GM23338 (cell line): ENCODE measurements at regions not wholly inside any gene's neighbourhood (a gene's known extent, or its start where the extent isn't known, plus 50 kb on each side); places are given as distances from the start of the nearest gene placed in this dataset.

Experiments used
- ATAC-seq: fragments of 200-7000 bp; cut with Tn5 transposase; 3 replicates; pipeline ENCODE4 v1.9.1; 2020
- DNase-seq: peaks from one replicate; pipeline ENCODE4 v3.0.0-alpha.2; 2015; ENCODE audit warnings: low spot score
- H2AFZ ChIP-seq: fragments of 200-600 bp; sonication (generic); 2 replicates; pipeline ENCODE4 v1.8.0; 2016; ENCODE audit warnings: antibody characterized with exemption, mild to moderate bottlenecking, moderate library complexity
- H3F3A ChIP-seq: fragments of 200-600 bp; sonication (generic); replicated peaks from 2 replicates; pipeline ENCODE4 v1.8.0; 2017; ENCODE audit warnings: antibody characterized with exemption, mixed run types, low read depth
- H3K27ac ChIP-seq: fragments of 200-600 bp; sonication (generic); 2 replicates; pipeline ENCODE4 v1.6.1; 2016; ENCODE audit warnings: low read depth
- H3K27me3 ChIP-seq: fragments of 200-600 bp; sonication (generic); 2 replicates; pipeline ENCODE4 v1.8.0; 2016; ENCODE audit warnings: mild to moderate bottlenecking, mixed run types, moderate library complexity; ENCODE audit not compliant: insufficient read depth
- H3K36me3 ChIP-seq: fragments of 200-600 bp; sonication (generic); 2 replicates; pipeline ENCODE4 v1.8.0; 2016; ENCODE audit warnings: mild to moderate bottlenecking; ENCODE audit not compliant: insufficient read depth
- H3K4me1 ChIP-seq: fragments of 200-600 bp; sonication (generic); 2 replicates; pipeline ENCODE4 v1.8.0; 2016; ENCODE audit warnings: mild to moderate bottlenecking, moderate library complexity; ENCODE audit not compliant: insufficient read depth
- H3K4me2 ChIP-seq: fragments of 200-600 bp; sonication (generic); 2 replicates; pipeline ENCODE4 v1.7.1; 2017; ENCODE audit warnings: mixed run types
- H3K4me3 ChIP-seq: fragments of 200-600 bp; sonication (generic); 2 replicates; pipeline ENCODE4 v1.6.1; 2016; ENCODE audit warnings: mixed run types
- H3K79me2 ChIP-seq: fragments of 200-600 bp; sonication (generic); replicated peaks from 2 replicates; pipeline ENCODE4 v1.8.0; 2017; ENCODE audit warnings: mild to moderate bottlenecking; ENCODE audit not compliant: insufficient read depth
- H3K9me2 ChIP-seq: fragments of 200-600 bp; sonication (generic); 2 replicates; pipeline ENCODE4 v1.8.0; 2017; ENCODE audit not compliant: insufficient read depth
- H4K20me1 ChIP-seq: fragments of 200-600 bp; sonication (generic); replicated peaks from 2 replicates; pipeline ENCODE4 v1.8.0; 2017; ENCODE audit warnings: mild to moderate bottlenecking; ENCODE audit not compliant: insufficient read depth
- H3K27ac Mint-ChIP-seq: 2 replicates; pipeline ENCODE4 v1.8.0; 2020; ENCODE audit warnings: inconsistent platforms, mild to moderate bottlenecking, moderate library complexity, mixed read lengths
- H3K27me3 Mint-ChIP-seq: 3 replicates; pipeline ENCODE4 v1.8.0; 2022; ENCODE audit warnings: low read depth, mild to moderate bottlenecking, moderate library complexity, mixed read lengths, inconsistent platforms; ENCODE audit not compliant: insufficient read depth, poor library complexity
- H3K36me3 Mint-ChIP-seq: 3 replicates; pipeline ENCODE4 v1.8.0; 2021; ENCODE audit warnings: low read depth, mild to moderate bottlenecking, inconsistent platforms, moderate library complexity, mixed read lengths
- H3K4me1 Mint-ChIP-seq: 3 replicates; pipeline ENCODE4 v1.8.0; 2020; ENCODE audit warnings: mild to moderate bottlenecking, inconsistent platforms, mixed read lengths
- H3K4me3 Mint-ChIP-seq: 3 replicates; pipeline ENCODE4 v1.8.0; 2021; ENCODE audit warnings: moderate library complexity, mild to moderate bottlenecking, inconsistent platforms, mixed read lengths
- H3K9me3 Mint-ChIP-seq: 3 replicates; pipeline ENCODE4 v1.8.0; 2020; ENCODE audit warnings: moderate library complexity, mild to moderate bottlenecking, inconsistent platforms, mixed read lengths
- CREB1 ChIP-seq: fragments of 250-450 bp; sonication (Bioruptor Pico); IDR thresholded peaks from 2 replicates; pipeline ENCODE4 v1.5.0; 2020; ENCODE audit warnings: low read depth, mild to moderate bottlenecking, moderate library complexity
- ETS1 ChIP-seq: IDR thresholded peaks from 2 replicates; pipeline ENCODE4 v1.6.1; 2016; ENCODE audit warnings: antibody characterized with exemption
- EZH2 ChIP-seq: fragments of 200-600 bp; sonication (generic); IDR thresholded peaks from one replicate; pipeline ENCODE4 v1.8.0; 2017; ENCODE audit warnings: antibody characterized with exemption, mild to moderate bottlenecking, low read depth; ENCODE audit not compliant: unreplicated experiment
- EZH2phosphoT487 ChIP-seq: fragments of 200-600 bp; sonication (generic); IDR thresholded peaks from one replicate; pipeline ENCODE4 v1.8.1; 2018; ENCODE audit warnings: antibody characterized with exemption; ENCODE audit not compliant: unreplicated experiment
- JUNB ChIP-seq: IDR thresholded peaks from one replicate; pipeline ENCODE4 v1.6.1; 2016; ENCODE audit warnings: antibody characterized with exemption; ENCODE audit not compliant: unreplicated experiment
- NANOG ChIP-seq: IDR thresholded peaks from 2 replicates; pipeline ENCODE4 v1.6.1; 2016; ENCODE audit warnings: antibody characterized with exemption, borderline replicate concordance
- POLR2AphosphoS5 ChIP-seq: IDR thresholded peaks from 2 replicates; pipeline ENCODE4 v1.6.1; 2016; ENCODE audit warnings: antibody characterized with exemption, low read depth
- REST ChIP-seq: IDR thresholded peaks from one replicate; pipeline ENCODE4 v1.6.1; 2018; ENCODE audit warnings: antibody characterized with exemption; ENCODE audit not compliant: unreplicated experiment
- STAT1 ChIP-seq: IDR thresholded peaks from one replicate; pipeline ENCODE4 v1.6.1; 2016; ENCODE audit warnings: antibody characterized with exemption; ENCODE audit not compliant: unreplicated experiment
- ZNF114 ChIP-seq: fragments of 250-450 bp; sonication (Bioruptor Pico); IDR thresholded peaks from 2 replicates; pipeline ENCODE4 v1.5.0; 2020; ENCODE audit warnings: mild to moderate bottlenecking, moderate library complexity
- ZNF462 ChIP-seq: fragments of 250-450 bp; sonication (Bioruptor Pico); IDR thresholded peaks from 2 replicates; pipeline ENCODE4 v1.5.0; 2020; ENCODE audit warnings: mild to moderate bottlenecking, moderate library complexity
- TF ChIP-seq, protein P1 (sequence below), 2 experiments: fragments of 200-600 bp in 1 of 2; sonication (generic) in 1 of 2; conservative IDR thresholded peaks; 2 replicates each; pipeline versions ENCODE4 v1.5.1 to v1.6.1; 2016 to 2017; ENCODE audit warnings: antibody characterized with exemption in 2 of 2, low read depth in 2 of 2, mild to moderate bottlenecking in 2 of 2, moderate library complexity in 1 of 2

- H2AFZ ChIP-seq = no peak overlapping the region
- no peaks in the 10 kb centered on the region for H3K9me2 ChIP-seq
- H3K36me3 Mint-ChIP-seq = peaks cover 3% of the 10 kb centered on the region; the same call in 2 of the 3 replicates
- ATAC-seq = no peak
- no peak overlapping the region for H3K27ac Mint-ChIP-seq
- H3K4me1 ChIP-seq = peaks cover 3% of the 10 kb centered on the region; the same call in 1 of the 2 replicates
- H3K4me2 ChIP-seq = no peak overlapping the region
- no peaks in the 10 kb centered on the region for H3K79me2 ChIP-seq
- H3K27me3 ChIP-seq = no peaks in the 10 kb centered on the region
- no peaks in the 10 kb centered on the region for H3K27me3 Mint-ChIP-seq
- no peak overlapping the region for H3K4me3 ChIP-seq
- peaks cover 5% of the 10 kb centered on the region for H3K4me1 Mint-ChIP-seq
- no peak for DNase-seq
- no peak overlapping the region for H3K4me3 Mint-ChIP-seq
- H3K27ac ChIP-seq = no peak overlapping the region
- no peaks in the 10 kb centered on the region for H3K36me3 ChIP-seq
- H3K9me3 Mint-ChIP-seq = peaks cover 5% of the 10 kb centered on the region; the same call in 2 of the 3 replicates
- no peaks in the 10 kb centered on the region for H4K20me1 ChIP-seq
- H3F3A ChIP-seq = no peaks in the 10 kb centered on the region
- no peak for TF ChIP-seq CREB1 (CRISPR knock-in tag)
- TF ChIP-seq EZH2 = no peak
- no peak for TF ChIP-seq POLR2AphosphoS5
- TF ChIP-seq, protein P1, sequence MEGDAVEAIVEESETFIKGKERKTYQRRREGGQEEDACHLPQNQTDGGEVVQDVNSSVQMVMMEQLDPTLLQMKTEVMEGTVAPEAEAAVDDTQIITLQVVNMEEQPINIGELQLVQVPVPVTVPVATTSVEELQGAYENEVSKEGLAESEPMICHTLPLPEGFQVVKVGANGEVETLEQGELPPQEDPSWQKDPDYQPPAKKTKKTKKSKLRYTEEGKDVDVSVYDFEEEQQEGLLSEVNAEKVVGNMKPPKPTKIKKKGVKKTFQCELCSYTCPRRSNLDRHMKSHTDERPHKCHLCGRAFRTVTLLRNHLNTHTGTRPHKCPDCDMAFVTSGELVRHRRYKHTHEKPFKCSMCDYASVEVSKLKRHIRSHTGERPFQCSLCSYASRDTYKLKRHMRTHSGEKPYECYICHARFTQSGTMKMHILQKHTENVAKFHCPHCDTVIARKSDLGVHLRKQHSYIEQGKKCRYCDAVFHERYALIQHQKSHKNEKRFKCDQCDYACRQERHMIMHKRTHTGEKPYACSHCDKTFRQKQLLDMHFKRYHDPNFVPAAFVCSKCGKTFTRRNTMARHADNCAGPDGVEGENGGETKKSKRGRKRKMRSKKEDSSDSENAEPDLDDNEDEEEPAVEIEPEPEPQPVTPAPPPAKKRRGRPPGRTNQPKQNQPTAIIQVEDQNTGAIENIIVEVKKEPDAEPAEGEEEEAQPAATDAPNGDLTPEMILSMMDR (conservative IDR thresholded peaks at IDR 0.05; ENCODE audit: low read depth in 2 of 2) = no peak
- no peak for TF ChIP-seq ZNF114 (CRISPR knock-in tag)
- no peak for TF ChIP-seq EZH2phosphoT487
- no peak for TF ChIP-seq ETS1
- no peak for TF ChIP-seq REST
- TF ChIP-seq NANOG = no peak
- no peak for TF ChIP-seq ZNF462 (CRISPR knock-in tag)
- no peak for TF ChIP-seq STAT1
- no peak for TF ChIP-seq JUNB
Observed at GRCh38 chr6:148173548-148173947, 169.1 kb upstream of the SASH1 start.
